CD4-positive, alpha-beta memory T cell (primary cell): ENCODE measurements at regions not wholly inside any gene's neighbourhood (a gene's known extent, or its start where the extent isn't known, plus 50 kb on each side); places are given as distances from the start of the nearest gene placed in this dataset.

Source experiments
- CTCF ChIA-PET: fragments of 350-600 bp; sonication (Branson Sonifier 250); formaldehyde crosslinking; loops from one replicate; lab custom pipeline; 2021; ENCODE audit warnings: inconsistent platforms; ENCODE audit not compliant: partially characterized antibody; lab: Charles Lee
- POLR2A ChIA-PET: fragments of 350-600 bp; sonication (Branson Sonifier 250); formaldehyde crosslinking; loops from one replicate; lab custom pipeline; 2021; ENCODE audit not compliant: partially characterized antibody; lab: Charles Lee
- DNase-seq, 5 donors: peaks; one replicate each; pipeline versions ENCODE4 v3.0.0 to v3.0.0-alpha.2; 2020 to 2022; ENCODE audit warnings: mixed read lengths in 1 of 5
- H3K27ac ChIP-seq: one replicate; pipeline ENCODE4 v1.7.0; 2013; ENCODE audit warnings: low read depth, low read length
- H3K27me3 ChIP-seq: 2 replicates; pipeline ENCODE4 v1.7.0; 2013; ENCODE audit warnings: mild to moderate bottlenecking, low read length, moderate library complexity; ENCODE audit not compliant: insufficient read depth
- H3K36me3 ChIP-seq: 2 replicates; pipeline ENCODE4 v1.7.0; 2013; ENCODE audit warnings: mild to moderate bottlenecking, low read length, moderate library complexity; ENCODE audit not compliant: insufficient read depth
- H3K4me1 ChIP-seq: 2 replicates; pipeline ENCODE4 v1.7.0; 2013; ENCODE audit warnings: mild to moderate bottlenecking, low read length, moderate library complexity; ENCODE audit not compliant: insufficient read depth
- H3K4me3 ChIP-seq, 2 donors: one replicate each; pipeline ENCODE4 v1.7.0; 2013; ENCODE audit warnings: low read length in 2 of 2, mild to moderate bottlenecking in 1 of 2
- H3K9me3 ChIP-seq, 2 donors: one replicate each; pipeline ENCODE4 v1.7.0; 2013; ENCODE audit warnings: low read length in 2 of 2, control low read depth in 1 of 2; ENCODE audit not compliant: control insufficient read depth in 1 of 2
- H3K27ac Mint-ChIP-seq, 7 donors: one replicate each; pipeline ENCODE4 v1.8.0; 2020 to 2021; ENCODE audit warnings: mixed read lengths in 7 of 7, mild to moderate bottlenecking in 6 of 7, inconsistent platforms in 3 of 7, moderate library complexity in 3 of 7
- H3K27me3 Mint-ChIP-seq, 2 donors: one replicate each; pipeline ENCODE4 v1.8.0; 2020 to 2021; ENCODE audit warnings: mixed read lengths in 2 of 2
- H3K36me3 Mint-ChIP-seq, 2 donors: one replicate each; pipeline ENCODE4 v1.8.0; 2020 to 2021; ENCODE audit warnings: mixed read lengths in 2 of 2, inconsistent platforms in 1 of 2, mild to moderate bottlenecking in 1 of 2
- H3K4me1 Mint-ChIP-seq, 4 donors: one replicate each; pipeline ENCODE4 v1.8.0; 2020 to 2021; ENCODE audit warnings: mixed read lengths in 4 of 4, mild to moderate bottlenecking in 1 of 4
- H3K4me3 Mint-ChIP-seq, 8 donors: one replicate each; pipeline ENCODE4 v1.8.0; 2020 to 2021; ENCODE audit warnings: mixed read lengths in 8 of 8, mild to moderate bottlenecking in 7 of 8, moderate library complexity in 6 of 8, inconsistent platforms in 3 of 8
- H3K9me3 Mint-ChIP-seq, 8 donors: one replicate each; pipeline ENCODE4 v1.8.0; 2020 to 2021; ENCODE audit warnings: mixed read lengths in 8 of 8, mild to moderate bottlenecking in 5 of 8, inconsistent platforms in 3 of 8, moderate library complexity in 1 of 8
- intact Hi-C: fragments of 100-400 bp; cut with micrococcal nuclease; formaldehyde crosslinking; loops from one replicate; pipeline ENCODE4 v1.15.1; 2023

DNA sequence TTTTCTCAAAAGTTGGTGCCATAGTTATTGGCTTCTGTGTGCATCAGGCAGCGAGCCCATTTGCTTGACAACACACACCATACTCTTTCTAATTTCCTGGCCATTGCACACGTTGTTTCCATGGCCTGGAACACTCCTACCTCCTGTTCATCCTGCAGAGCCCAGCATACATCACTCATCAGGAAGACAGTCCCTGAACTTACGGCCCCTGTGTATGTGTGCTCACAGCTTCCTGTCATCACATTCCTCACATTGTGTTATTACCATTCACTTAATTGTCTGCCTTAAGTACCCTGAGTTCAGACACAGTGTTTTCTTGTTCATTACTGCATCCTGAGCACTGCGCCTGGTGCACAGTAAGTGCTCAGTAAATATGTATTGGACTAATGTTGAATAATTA is 355.9 kb downstream of the PRELID2 start:
- no peak for DNase-seq
- Histone ChIP-seq H3K27me3 (no peaks in the 10 kb centered on the region), H3K4me3 (no peak overlapping the region), H3K9me3 (no peaks in the 10 kb centered on the region), H3K27ac (no peak overlapping the region), H3K4me1 (no peaks in the 10 kb centered on the region), H3K36me3 (no peaks in the 10 kb centered on the region)
- H3K27me3 Mint-ChIP-seq = no peaks in the 10 kb centered on the region
- peaks cover 0 to 10% (median 3%) of the 10 kb centered on the region in 8 donors for H3K9me3 Mint-ChIP-seq
- no peaks in the 10 kb centered on the region for H3K4me1 Mint-ChIP-seq
- H3K36me3 Mint-ChIP-seq = no peaks in the 10 kb centered on the region
- no peak overlapping the region for H3K4me3 Mint-ChIP-seq
- no peak overlapping the region for H3K27ac Mint-ChIP-seq
- CTCF ChIA-PET = no interaction called here
- POLR2A ChIA-PET = no interaction called here
- intact Hi-C loops = no loop called here

DNA sequence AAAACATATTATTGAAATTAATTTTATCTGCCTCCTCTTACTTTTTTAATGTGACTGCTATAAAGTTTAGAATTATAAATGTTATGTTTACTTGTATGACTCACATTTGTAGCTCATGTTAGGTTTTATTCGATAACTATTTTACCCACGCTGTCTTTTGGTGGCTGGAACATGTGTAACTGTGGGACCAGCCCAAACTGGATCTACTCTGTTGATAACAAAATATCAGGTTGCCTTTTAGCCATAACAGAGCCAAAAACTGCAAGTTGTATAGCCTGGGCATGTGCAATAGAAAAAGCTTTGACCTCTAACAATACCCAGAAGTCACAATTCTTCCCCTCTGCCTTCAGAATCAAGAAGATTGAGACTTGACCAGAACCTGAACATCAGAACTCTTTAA is 356.5 kb downstream of the PRELID2 start:
- CTCF ChIA-PET = no interaction called here

DNA sequence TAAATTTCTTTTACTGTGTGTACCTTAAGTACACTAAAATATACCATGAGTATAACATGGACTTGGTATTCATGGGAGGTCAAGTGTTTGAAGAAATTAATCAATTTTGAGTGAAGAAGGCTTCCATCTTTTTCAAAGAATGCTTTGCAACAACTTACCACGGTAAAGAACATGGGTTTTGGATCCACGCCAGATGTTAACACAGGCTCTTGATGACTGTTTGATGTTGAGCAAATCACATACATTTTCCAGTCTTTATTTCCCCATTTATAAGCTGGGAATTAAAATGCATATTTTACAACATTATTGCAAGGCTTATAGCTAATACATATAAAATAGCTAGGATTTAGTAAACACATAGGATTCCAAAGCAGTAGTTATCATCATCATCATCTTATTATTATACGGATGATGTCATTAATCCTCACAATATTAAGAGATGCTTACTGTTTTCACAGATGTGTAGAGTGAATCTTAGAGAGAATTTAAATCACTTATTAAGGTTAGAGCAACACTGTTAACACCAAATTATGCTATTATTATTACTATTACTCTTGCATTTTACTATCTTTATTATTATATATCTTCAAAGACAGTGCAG is 362.0 kb downstream of the PRELID2 start:
- CTCF ChIA-PET = no interaction called here
- intact Hi-C loops = no loop called here

More for the DNA sequence above, 356.5 kb downstream of the PRELID2 start:
- H3K4me3 Mint-ChIP-seq = no peak overlapping the region
- intact Hi-C loops = no loop called here
- DNase-seq = no peak
- no peaks in the 10 kb centered on the region for H3K36me3 Mint-ChIP-seq
- Histone ChIP-seq H3K9me3 (no peaks in the 10 kb centered on the region), H3K36me3 (no peaks in the 10 kb centered on the region), H3K27me3 (no peaks in the 10 kb centered on the region), H3K27ac (no peak overlapping the region), H3K4me1 (no peaks in the 10 kb centered on the region), H3K4me3 (no peak overlapping the region)
- no peak overlapping the region for H3K27ac Mint-ChIP-seq
- no peaks in the 10 kb centered on the region for H3K4me1 Mint-ChIP-seq
- peaks cover 0 to 10% (median 4%) of the 10 kb centered on the region in 8 donors for H3K9me3 Mint-ChIP-seq
- H3K27me3 Mint-ChIP-seq = no peaks in the 10 kb centered on the region
- POLR2A ChIA-PET = no interaction called here

DNA sequence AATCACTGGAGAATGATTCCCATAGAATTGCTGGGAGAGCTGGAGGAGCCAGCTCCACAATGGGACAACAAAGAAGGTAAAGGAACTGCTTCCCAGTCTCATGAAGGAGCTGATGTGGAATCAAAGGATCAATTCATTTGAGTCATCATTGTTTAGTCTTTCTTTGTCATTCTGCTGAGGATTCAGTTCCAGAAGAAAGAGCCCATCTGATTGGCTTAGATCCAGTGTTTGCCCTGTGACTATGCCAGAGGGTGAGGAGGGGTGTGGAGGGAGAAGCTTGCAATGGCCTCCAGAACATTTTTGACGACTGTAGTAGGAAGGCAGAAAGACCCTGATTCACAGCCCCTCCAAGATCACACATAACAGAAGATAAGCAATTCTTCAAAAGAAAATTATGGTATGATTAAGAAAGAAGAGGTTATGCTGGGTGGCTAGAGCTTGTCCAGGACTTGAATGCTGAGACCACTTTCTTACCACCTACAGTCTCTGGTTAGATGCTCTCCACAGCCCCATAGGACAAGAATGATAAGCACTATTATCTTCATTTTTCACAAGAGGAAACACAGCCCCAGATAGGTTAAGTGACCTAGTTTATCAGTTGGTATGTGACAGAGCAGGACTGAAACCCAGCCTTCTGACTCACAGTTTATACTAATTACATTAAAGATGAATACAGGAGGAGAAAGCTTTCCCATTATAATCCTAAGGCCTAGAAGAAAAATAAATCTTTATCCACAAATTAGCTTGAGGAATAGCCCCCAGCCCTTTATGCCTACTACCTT is 363.1 kb downstream of the PRELID2 start:
- intact Hi-C loops = no loop called here
- no peaks in the 10 kb centered on the region for H3K27me3 Mint-ChIP-seq
- Histone ChIP-seq H3K9me3 (no peaks in the 10 kb centered on the region), H3K4me3 (no peak overlapping the region), H3K27ac (no peak overlapping the region), H3K27me3 (no peaks in the 10 kb centered on the region), H3K36me3 (no peaks in the 10 kb centered on the region), H3K4me1 (no peaks in the 10 kb centered on the region)
- H3K27ac Mint-ChIP-seq = no peak overlapping the region
- ChIA-PET CTCF (no interaction called here), POLR2A (no interaction called here)
- H3K9me3 Mint-ChIP-seq = peaks cover 0 to 6% (median 2%) of the 10 kb centered on the region in 8 donors
- no peaks in the 10 kb centered on the region for H3K4me1 Mint-ChIP-seq
- no peak for DNase-seq
- H3K36me3 Mint-ChIP-seq = no peaks in the 10 kb centered on the region
- no peak overlapping the region for H3K4me3 Mint-ChIP-seq

More for the DNA sequence above, 362.0 kb downstream of the PRELID2 start:
- POLR2A ChIA-PET = no interaction called here
- Mint-ChIP-seq H3K27ac (no peak overlapping the region), H3K27me3 (no peaks in the 10 kb centered on the region), H3K4me3 (no peak overlapping the region), H3K4me1 (no peaks in the 10 kb centered on the region), H3K9me3 (peaks cover 0 to 11% (median 2%) of the 10 kb centered on the region in 8 donors), H3K36me3 (no peaks in the 10 kb centered on the region)
- Histone ChIP-seq H3K9me3 (no peaks in the 10 kb centered on the region), H3K27ac (no peak overlapping the region), H3K27me3 (no peaks in the 10 kb centered on the region), H3K4me1 (no peaks in the 10 kb centered on the region), H3K4me3 (no peak overlapping the region), H3K36me3 (no peaks in the 10 kb centered on the region)
- no peak for DNase-seq

DNA sequence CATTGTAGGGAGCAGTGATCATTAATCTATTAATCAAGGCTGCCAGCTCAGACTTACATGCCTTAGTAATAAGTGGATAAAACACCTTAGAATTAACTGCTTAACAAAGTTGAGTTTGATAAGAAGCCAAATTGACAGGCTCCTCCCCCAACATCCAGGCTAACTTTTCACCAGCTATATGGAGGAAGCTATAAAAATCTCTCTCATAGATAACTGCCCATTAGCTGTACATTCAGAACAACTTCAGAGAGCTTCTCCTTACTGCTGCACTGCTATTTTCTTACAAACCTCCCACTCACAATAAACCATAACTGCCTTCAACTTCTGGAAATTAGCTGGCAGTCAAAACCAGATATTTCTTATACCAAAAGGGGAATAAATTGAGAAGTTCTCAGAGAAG is 364.1 kb downstream of the PRELID2 start:
- H3K36me3 ChIP-seq = no peaks in the 10 kb centered on the region
- CTCF ChIA-PET = no interaction called here
- H3K4me1 ChIP-seq = no peaks in the 10 kb centered on the region
- no peak overlapping the region for H3K27ac ChIP-seq
- H3K4me3 ChIP-seq = no peak overlapping the region
- POLR2A ChIA-PET = no interaction called here
- no peaks in the 10 kb centered on the region for H3K9me3 ChIP-seq
- H3K27me3 ChIP-seq = no peaks in the 10 kb centered on the region
- intact Hi-C loops = no loop called here
- no peak for DNase-seq
- Mint-ChIP-seq H3K36me3 (no peaks in the 10 kb centered on the region), H3K27me3 (no peaks in the 10 kb centered on the region), H3K9me3 (peaks cover 0 to 6% (median 2%) of the 10 kb centered on the region in 8 donors), H3K4me3 (no peak overlapping the region), H3K27ac (no peak overlapping the region), H3K4me1 (no peaks in the 10 kb centered on the region)

DNA sequence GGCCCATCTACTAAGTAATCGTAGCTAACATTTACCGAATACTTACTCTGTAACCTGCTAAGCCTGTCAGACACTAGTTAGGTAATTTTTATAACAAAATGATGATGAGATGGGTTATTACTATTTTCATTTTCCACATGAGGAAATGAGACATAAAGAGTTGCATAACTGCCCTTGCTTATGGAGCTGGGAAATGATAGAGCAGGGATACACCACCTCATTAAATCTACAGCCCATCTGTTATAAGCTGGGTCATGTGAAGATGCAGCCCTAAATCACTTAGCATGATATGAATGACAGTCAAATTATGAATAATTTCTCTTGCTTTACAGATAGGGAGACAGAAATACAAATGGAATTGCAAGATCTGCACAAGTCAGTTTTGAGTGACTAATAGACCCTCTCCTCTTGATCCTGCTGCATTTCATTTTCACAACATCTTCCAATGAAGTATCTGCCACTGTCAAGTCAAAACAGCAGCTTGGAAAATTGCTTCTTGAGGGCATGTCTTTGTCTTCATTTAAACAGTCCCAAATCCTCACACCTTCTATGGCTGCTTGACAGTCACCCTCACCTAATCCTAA is 364.7 kb downstream of the PRELID2 start:
- Mint-ChIP-seq H3K9me3 (peaks cover 0 to 6% (median 2%) of the 10 kb centered on the region in 8 donors), H3K27me3 (no peaks in the 10 kb centered on the region), H3K4me3 (no peak overlapping the region), H3K4me1 (no peaks in the 10 kb centered on the region), H3K27ac (no peak overlapping the region), H3K36me3 (no peaks in the 10 kb centered on the region)
- no peak for DNase-seq
- H3K4me1 ChIP-seq = no peaks in the 10 kb centered on the region
- no peak overlapping the region for H3K27ac ChIP-seq
- H3K9me3 ChIP-seq = no peaks in the 10 kb centered on the region
- intact Hi-C loops = no loop called here
- no peak overlapping the region for H3K4me3 ChIP-seq
- no peaks in the 10 kb centered on the region for H3K27me3 ChIP-seq
- POLR2A ChIA-PET = no interaction called here
- CTCF ChIA-PET = no interaction called here
- no peaks in the 10 kb centered on the region for H3K36me3 ChIP-seq

DNA sequence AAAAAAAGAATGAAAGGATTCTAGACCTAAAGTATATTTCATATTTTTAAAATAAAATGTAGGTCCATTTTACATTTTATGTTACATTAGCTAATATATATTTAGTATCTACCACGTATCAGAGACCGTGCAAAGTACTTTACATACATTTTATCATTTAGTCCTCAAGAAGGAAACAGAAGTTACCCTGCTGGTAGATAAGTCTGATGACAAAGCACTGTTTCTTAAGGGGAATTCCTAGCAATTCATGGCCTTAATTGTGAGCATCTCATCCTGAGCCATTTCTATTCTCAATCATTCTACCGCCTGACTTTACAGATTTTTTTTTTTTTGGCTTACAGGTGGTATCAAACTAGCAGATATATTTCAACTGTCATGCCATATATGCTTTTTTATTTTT is 367.7 kb downstream of the PRELID2 start:
- ChIA-PET CTCF (no interaction called here), POLR2A (no interaction called here)
- H3K9me3 ChIP-seq = peaks cover 0 to 1% of the 10 kb centered on the region in 2 donors
- Mint-ChIP-seq H3K4me3 (no peak overlapping the region), H3K27ac (no peak overlapping the region), H3K9me3 (peaks cover 0 to 4% (median 3%) of the 10 kb centered on the region in 8 donors), H3K4me1 (no peaks in the 10 kb centered on the region), H3K36me3 (no peaks in the 10 kb centered on the region), H3K27me3 (no peaks in the 10 kb centered on the region)
- no peak for DNase-seq
- no peaks in the 10 kb centered on the region for H3K4me1 ChIP-seq
- H3K4me3 ChIP-seq = no peak overlapping the region
- no peak overlapping the region for H3K27ac ChIP-seq
- H3K36me3 ChIP-seq = no peaks in the 10 kb centered on the region
- H3K27me3 ChIP-seq = no peaks in the 10 kb centered on the region
- intact Hi-C loops = no loop called here
